SK-MEL-5 (cell line): ENCODE measurements at regions not wholly inside any gene's neighbourhood (a gene's known extent, or its start where the extent isn't known, plus 50 kb on each side); places are given as distances from the start of the nearest gene placed in this dataset.

Source experiments
- DNase-seq: peaks from one replicate; pipeline ENCODE4 v3.0.0-alpha.2; 2016; ENCODE audit warnings: low read depth, low spot score
- in situ Hi-C: cut with HindIII; loops from 2 replicates; pipeline ENCODE4 v1.10.0; 2016; ENCODE audit warnings: low sequenced_read_pairs, high pct_unique_total_duplicates, low pct_unique_long_range_greater_than_20kb

GRCh38 chr6:138572885-138573284 is 73.6 kb upstream of the NHSL1 start:
- DNase-seq, result no peak
- in situ Hi-C loops, result no loop called here

- peak; percentile 93 for DNase-seq
- in situ Hi-C loops, result loop anchor here (25.0 kb wide), 1 partner anchor 187 kb away; the partner anchor contains the start of gene CCDC28A
Measured at GRCh38 chr6:138575257-138575656, 76.0 kb upstream of the NHSL1 start.

- no peak for DNase-seq
- in situ Hi-C loops, result loop anchor here (25.0 kb wide), 1 partner anchor 186 kb away; the partner anchor contains the start of gene CCDC28A
Measured at GRCh38 chr6:138576313-138576712, 77.0 kb upstream of the NHSL1 start.

- in situ Hi-C loops, result loop anchor here (25.0 kb wide), 1 partner anchor 185 kb away; the partner anchor contains the start of gene CCDC28A
Measured at GRCh38 chr6:138577151-138577915, 78.0 kb upstream of the NHSL1 start.

GRCh38 chr6:138580040-138580439 is 80.7 kb upstream of the NHSL1 start:
- DNase-seq, result no peak
- in situ Hi-C loops, result loop anchor here (25.0 kb wide), 1 partner anchor 182 kb away; the partner anchor contains the start of gene CCDC28A

More at GRCh38 chr6:138577151-138577915, 78.0 kb upstream of the NHSL1 start:
- DNase-seq, result peak; percentile 73

- peak; percentile 90 for DNase-seq
- in situ Hi-C loops, result loop anchor here (25.0 kb wide), 1 partner anchor 182 kb away; the partner anchor contains the start of gene CCDC28A
Measured at GRCh38 chr6:138580801-138581200, 81.5 kb upstream of the NHSL1 start.

GRCh38 chr6:138582573-138582972 is 83.3 kb upstream of the NHSL1 start:
- no peak for DNase-seq
- in situ Hi-C loops, result loop anchor here (25.0 kb wide), 1 partner anchor 180 kb away; the partner anchor contains the start of gene CCDC28A

- DNase-seq, result no peak
- in situ Hi-C loops, result loop anchor here (25.0 kb wide), 1 partner anchor 176 kb away; the partner anchor contains the start of gene CCDC28A
Measured at GRCh38 chr6:138586638-138587037, 87.3 kb upstream of the NHSL1 start.

- peak; percentile 86 for DNase-seq
- in situ Hi-C loops, result loop anchor here (25.0 kb wide), 1 partner anchor 173 kb away; the partner anchor contains the start of gene CCDC28A
Measured at GRCh38 chr6:138588805-138589434, 89.6 kb upstream of the NHSL1 start.

GRCh38 chr6:138590796-138591709 is 91.8 kb upstream of the NHSL1 start:
- DNase-seq, result peak; percentile 90
- in situ Hi-C loops, result loop anchor here (25.0 kb wide), 1 partner anchor 171 kb away; the partner anchor contains the start of gene CCDC28A

GRCh38 chr6:138592749-138593123 is 93.4 kb upstream of the NHSL1 start:
- in situ Hi-C loops, result loop anchor here (25.0 kb wide), 1 partner anchor 170 kb away; the partner anchor contains the start of gene CCDC28A
- DNase-seq, result no peak

- in situ Hi-C loops, result loop anchor here (25.0 kb wide), 1 partner anchor 169 kb away; the partner anchor contains the start of gene CCDC28A
- DNase-seq, result peak; percentile 99
Measured at GRCh38 chr6:138593124-138593877, 94.0 kb upstream of the NHSL1 start.

GRCh38 chr6:138593909-138594757 is 94.8 kb upstream of the NHSL1 start:
- DNase-seq, result no peak
- in situ Hi-C loops, result loop anchor here (25.0 kb wide), 1 partner anchor 168 kb away; the partner anchor contains the start of gene CCDC28A

- in situ Hi-C loops, result loop anchor here (25.0 kb wide), 1 partner anchor 168 kb away; the partner anchor contains the start of gene CCDC28A
- no peak for DNase-seq
Measured at GRCh38 chr6:138594758-138595140, 95.5 kb upstream of the NHSL1 start.

GRCh38 chr6:138596126-138596525 is 96.8 kb upstream of the NHSL1 start:
- in situ Hi-C loops, result loop anchor here (25.0 kb wide), 1 partner anchor 166 kb away; the partner anchor contains the start of gene CCDC28A
- no peak for DNase-seq
